ENCODE measurements at regions not wholly inside any gene's neighbourhood (a gene's known extent, or its start where the extent isn't known, plus 50 kb on each side); places are given as distances from the start of the nearest gene placed in this dataset.
"Not testable (repeated sequence)": the region's sequence is repeated elsewhere in the genome, so short reads cannot be mapped to it uniquely, and the experiment has no call there.

DNA sequence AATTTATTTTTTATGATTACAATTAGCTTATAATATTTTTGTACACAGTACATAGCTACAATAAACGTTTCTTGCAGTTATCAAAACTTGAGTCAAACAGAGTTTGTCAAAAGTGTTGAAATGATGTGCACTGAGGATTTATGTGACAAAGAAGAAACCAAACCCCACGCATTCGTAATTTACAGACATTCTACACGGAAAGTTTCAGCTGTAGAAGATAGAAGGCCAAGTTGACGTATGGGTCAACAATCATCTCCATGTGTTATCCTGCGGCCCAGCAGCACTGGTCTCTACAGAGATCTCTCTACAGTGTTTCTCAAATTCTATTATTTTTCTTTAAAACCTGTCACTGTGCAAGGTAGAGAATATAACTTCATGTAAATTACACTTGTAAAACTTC is 1507.6 kb downstream of the PCDH9 start:
- no peaks in the 10 kb centered on the region for H3K27me3 ChIP-seq
- DNase-seq, result no peak
- TF ChIP-seq, protein P1, sequence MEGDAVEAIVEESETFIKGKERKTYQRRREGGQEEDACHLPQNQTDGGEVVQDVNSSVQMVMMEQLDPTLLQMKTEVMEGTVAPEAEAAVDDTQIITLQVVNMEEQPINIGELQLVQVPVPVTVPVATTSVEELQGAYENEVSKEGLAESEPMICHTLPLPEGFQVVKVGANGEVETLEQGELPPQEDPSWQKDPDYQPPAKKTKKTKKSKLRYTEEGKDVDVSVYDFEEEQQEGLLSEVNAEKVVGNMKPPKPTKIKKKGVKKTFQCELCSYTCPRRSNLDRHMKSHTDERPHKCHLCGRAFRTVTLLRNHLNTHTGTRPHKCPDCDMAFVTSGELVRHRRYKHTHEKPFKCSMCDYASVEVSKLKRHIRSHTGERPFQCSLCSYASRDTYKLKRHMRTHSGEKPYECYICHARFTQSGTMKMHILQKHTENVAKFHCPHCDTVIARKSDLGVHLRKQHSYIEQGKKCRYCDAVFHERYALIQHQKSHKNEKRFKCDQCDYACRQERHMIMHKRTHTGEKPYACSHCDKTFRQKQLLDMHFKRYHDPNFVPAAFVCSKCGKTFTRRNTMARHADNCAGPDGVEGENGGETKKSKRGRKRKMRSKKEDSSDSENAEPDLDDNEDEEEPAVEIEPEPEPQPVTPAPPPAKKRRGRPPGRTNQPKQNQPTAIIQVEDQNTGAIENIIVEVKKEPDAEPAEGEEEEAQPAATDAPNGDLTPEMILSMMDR (IDR thresholded peaks at IDR 0.05; ENCODE audit: low read depth, low read length), result no peak
- H3K9me3 ChIP-seq, result no peaks in the 10 kb centered on the region
- no peak overlapping the region for H3K4me3 ChIP-seq (ENCODE audit: low read depth, low read length)
- no peaks in the 10 kb centered on the region for H3K36me3 ChIP-seq
- no peaks in the 10 kb centered on the region for H3K4me1 ChIP-seq

DNA sequence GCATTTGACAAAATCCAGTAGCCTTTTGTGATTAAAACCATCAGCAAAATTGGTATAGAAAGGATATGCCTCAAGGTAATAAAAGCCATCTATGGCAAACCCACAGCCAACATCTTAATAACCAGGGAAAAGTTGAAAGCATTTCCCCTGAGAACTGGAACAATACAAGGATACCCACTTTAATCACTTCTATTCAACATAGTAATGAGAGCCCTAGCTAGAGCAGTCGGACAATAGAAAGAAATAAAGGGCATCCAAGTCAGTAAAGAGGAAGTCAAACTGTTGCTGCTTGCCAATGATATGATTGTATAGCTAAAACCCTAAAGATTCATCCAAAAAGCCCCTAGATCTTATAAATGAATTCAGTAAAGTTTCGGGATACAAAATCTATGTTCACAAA is 1510.3 kb downstream of the PCDH9 start:
- Histone ChIP-seq H3K4me1 (no peaks in the 10 kb centered on the region), H3K9me3 (no peaks in the 10 kb centered on the region), H3K27me3 (no peaks in the 10 kb centered on the region), H3K4me3 (ENCODE audit: low read depth, low read length) (no peak overlapping the region), H3K36me3 (no peaks in the 10 kb centered on the region)
- DNase-seq, result no peak
- TF ChIP-seq, protein P1 (IDR thresholded peaks at IDR 0.05; ENCODE audit: low read depth, low read length), result no peak

DNA sequence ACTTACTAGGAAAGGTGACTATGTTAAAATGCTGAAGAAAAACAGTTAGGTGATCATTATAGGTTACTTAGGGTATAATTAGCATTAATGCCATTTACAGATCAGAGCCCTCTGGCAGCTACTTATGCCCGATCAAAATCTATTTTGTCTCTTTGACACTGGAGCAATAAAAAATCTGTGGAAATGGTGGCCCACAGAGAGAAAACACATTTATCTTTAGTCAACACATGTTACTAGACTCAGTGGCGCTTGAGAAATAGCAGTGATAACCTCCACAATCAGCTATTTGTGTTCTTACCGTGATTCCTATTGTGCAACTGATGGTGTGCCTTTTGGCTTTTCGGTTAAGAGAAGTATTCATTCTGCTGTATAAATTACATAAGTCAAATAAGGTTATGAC is 1519.6 kb downstream of the PCDH9 start:
- no peaks in the 10 kb centered on the region for H3K27me3 ChIP-seq
- TF ChIP-seq, protein P1 (IDR thresholded peaks at IDR 0.05; ENCODE audit: low read depth, low read length), result no peak
- DNase-seq, result no peak
- H3K4me1 ChIP-seq, result no peaks in the 10 kb centered on the region
- no peaks in the 10 kb centered on the region for H3K36me3 ChIP-seq
- no peaks in the 10 kb centered on the region; the same call in 1 of the 2 replicates for H3K9me3 ChIP-seq
- no peak overlapping the region for H3K4me3 ChIP-seq (ENCODE audit: low read depth, low read length)

DNA sequence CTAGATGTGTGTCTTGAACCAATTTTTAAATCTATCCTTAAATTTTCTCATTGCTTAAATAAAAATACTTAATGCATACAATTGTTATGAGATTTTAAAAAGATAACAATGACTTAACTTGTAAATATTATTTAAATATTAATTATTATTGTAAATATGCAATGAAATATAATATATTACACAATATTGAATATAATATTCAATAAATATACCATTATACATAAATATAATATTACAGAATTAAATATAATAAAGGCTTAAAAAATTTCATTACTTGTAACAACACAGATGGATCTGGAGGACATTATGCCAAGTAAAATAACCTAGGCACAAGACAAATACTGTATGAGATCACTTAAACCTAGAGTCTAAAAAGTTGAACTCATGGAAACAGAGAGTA is 1532.3 kb downstream of the PCDH9 start:
- no peak for DNase-seq
- Histone ChIP-seq H3K9me3 (no peaks in the 10 kb centered on the region), H3K36me3 (no peaks in the 10 kb centered on the region), H3K4me1 (no peaks in the 10 kb centered on the region), H3K27me3 (no peaks in the 10 kb centered on the region), H3K4me3 (ENCODE audit: low read depth, low read length) (no peak overlapping the region)
- TF ChIP-seq, protein P1 (IDR thresholded peaks at IDR 0.05; ENCODE audit: low read depth, low read length), result no peak

DNA sequence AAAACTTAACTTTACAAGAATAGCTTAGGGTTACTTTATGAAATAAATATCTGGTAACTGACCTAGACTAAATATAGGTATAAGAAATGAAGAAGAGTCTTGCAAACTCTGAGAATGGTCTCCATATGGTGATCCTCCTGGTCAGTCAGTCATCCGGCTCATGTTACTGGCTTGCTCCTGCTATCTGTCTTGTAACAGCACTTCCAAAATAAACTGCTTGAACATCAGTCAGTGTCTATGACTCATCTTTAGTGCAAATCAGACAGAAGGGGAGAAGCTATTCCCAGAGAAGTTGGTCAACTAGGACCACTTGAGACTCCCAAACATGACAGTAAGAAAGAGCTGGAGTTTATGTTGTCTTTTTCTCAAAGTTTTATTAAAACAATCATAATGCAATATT is 1550.9 kb downstream of the PCDH9 start:
- DNase-seq, result no peak

DNA sequence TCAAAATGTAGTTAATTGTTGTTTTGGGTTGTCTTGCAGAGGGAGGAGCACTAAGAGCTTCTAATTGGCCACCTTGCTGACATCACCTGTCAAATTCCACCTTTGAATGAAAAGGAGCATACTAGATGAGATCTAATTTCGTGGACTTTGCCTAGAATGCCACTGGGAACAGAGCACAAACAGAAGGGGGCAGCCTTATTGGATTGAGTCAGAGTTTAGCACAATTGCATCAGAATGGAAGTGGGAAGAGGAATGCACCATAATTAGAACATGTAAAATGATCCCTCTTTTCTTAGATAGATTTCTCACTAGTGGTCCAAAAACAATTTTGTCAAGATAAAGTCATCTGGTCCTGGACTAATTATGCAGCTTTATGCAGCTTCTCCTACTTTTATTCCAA is 1552.2 kb downstream of the PCDH9 start:
- Histone ChIP-seq H3K27me3 (no peaks in the 10 kb centered on the region), H3K36me3 (no peaks in the 10 kb centered on the region), H3K9me3 (no peaks in the 10 kb centered on the region), H3K4me1 (no peaks in the 10 kb centered on the region), H3K4me3 (ENCODE audit: low read depth, low read length) (no peak overlapping the region)
- TF ChIP-seq, protein P1 (IDR thresholded peaks at IDR 0.05; ENCODE audit: low read depth, low read length), result no peak
- DNase-seq, result no peak

More for the DNA sequence above, 1550.9 kb downstream of the PCDH9 start:
- Histone ChIP-seq H3K36me3 (no peaks in the 10 kb centered on the region), H3K27me3 (no peaks in the 10 kb centered on the region), H3K9me3 (no peaks in the 10 kb centered on the region), H3K4me1 (no peaks in the 10 kb centered on the region), H3K4me3 (ENCODE audit: low read depth, low read length) (no peak overlapping the region)
- TF ChIP-seq, protein P1 (IDR thresholded peaks at IDR 0.05; ENCODE audit: low read depth, low read length), result no peak

DNA sequence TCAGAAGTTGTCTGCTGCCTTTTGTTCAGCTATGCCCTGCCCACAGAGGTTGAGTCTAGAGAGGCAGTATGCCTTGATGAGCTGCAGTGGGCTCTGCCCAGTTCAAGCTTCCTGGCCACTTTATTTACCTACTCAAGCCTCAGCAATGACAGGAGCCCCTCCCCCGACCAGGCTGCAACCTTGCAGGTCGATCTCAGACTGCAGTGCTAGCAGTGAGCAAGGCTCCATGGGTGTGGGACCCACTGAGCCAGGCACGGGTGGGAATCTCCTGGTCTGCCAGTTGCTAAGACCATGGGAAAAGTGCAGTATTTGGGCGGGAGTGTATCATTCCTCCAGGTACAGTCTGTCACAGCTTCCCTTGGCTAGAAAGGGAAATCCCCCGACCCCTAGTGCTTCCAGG is 1554.8 kb downstream of the PCDH9 start:
- not testable (repeated sequence) for H3K4me3 ChIP-seq (ENCODE audit: low read depth, low read length); DNase-seq; H3K4me1 ChIP-seq; H3K27me3 ChIP-seq; H3K9me3 ChIP-seq; H3K36me3 ChIP-seq

Data from BE2C (cell line).